Stimulated activated naive CD8-positive, alpha-beta T cell treated with anti-CD3 and anti-CD28 coated beads, Interleukin-15, Interleukin-2, amounts not matched to agents 100 ng/mL and 50 ng/mL, for 24 hours (primary cell): ENCODE measurements at regions not wholly inside any gene's neighbourhood (a gene's known extent, or its start where the extent isn't known, plus 50 kb on each side); places are given as distances from the start of the nearest gene placed in this dataset.

Experiments used
- H3K27ac Mint-ChIP-seq: one replicate; pipeline ENCODE4 v1.8.0; 2021; ENCODE audit warnings: mild to moderate bottlenecking, mixed read lengths
- H3K27me3 Mint-ChIP-seq: one replicate; pipeline ENCODE4 v1.8.0; 2021; ENCODE audit warnings: mixed read lengths
- H3K36me3 Mint-ChIP-seq: one replicate; pipeline ENCODE4 v1.8.0; 2021; ENCODE audit warnings: low read depth, mixed read lengths
- H3K4me1 Mint-ChIP-seq: one replicate; pipeline ENCODE4 v1.8.0; 2021; ENCODE audit warnings: low read depth, mixed read lengths
- H3K4me3 Mint-ChIP-seq: one replicate; pipeline ENCODE4 v1.8.0; 2021; ENCODE audit warnings: mild to moderate bottlenecking, mixed read lengths
- H3K9me3 Mint-ChIP-seq: one replicate; pipeline ENCODE4 v1.8.0; 2021; ENCODE audit warnings: mixed read lengths

GRCh38 chr10:29839826-29840515, 205.2 kb upstream of the SVIL start:
- Mint-ChIP-seq H3K4me1 (no peaks in the 10 kb centered on the region), H3K9me3 (peaks cover 2% of the 10 kb centered on the region), H3K36me3 (no peaks in the 10 kb centered on the region), H3K27ac (no peak overlapping the region), H3K27me3 (no peaks in the 10 kb centered on the region), H3K4me3 (no peak overlapping the region)

- no peaks in the 10 kb centered on the region for H3K9me3 Mint-ChIP-seq
- H3K27me3 Mint-ChIP-seq, result no peaks in the 10 kb centered on the region
- H3K27ac Mint-ChIP-seq, result no peak overlapping the region
- H3K4me1 Mint-ChIP-seq, result no peaks in the 10 kb centered on the region
- H3K4me3 Mint-ChIP-seq, result no peak overlapping the region
- H3K36me3 Mint-ChIP-seq, result no peaks in the 10 kb centered on the region
These were observed 203.8 kb upstream of the SVIL start for GRCh38 chr10:29838539-29838938.

GRCh38 chr10:29837586-29837985, 202.8 kb upstream of the SVIL start:
- no peaks in the 10 kb centered on the region for H3K36me3 Mint-ChIP-seq
- H3K27me3 Mint-ChIP-seq, result no peaks in the 10 kb centered on the region
- no peak overlapping the region for H3K4me3 Mint-ChIP-seq
- H3K4me1 Mint-ChIP-seq, result no peaks in the 10 kb centered on the region
- H3K27ac Mint-ChIP-seq, result no peak overlapping the region
- H3K9me3 Mint-ChIP-seq, result no peaks in the 10 kb centered on the region

GRCh38 chr10:29836396-29836795, 201.6 kb upstream of the SVIL start:
- Mint-ChIP-seq H3K4me1 (no peaks in the 10 kb centered on the region), H3K27me3 (no peaks in the 10 kb centered on the region), H3K4me3 (no peak overlapping the region), H3K36me3 (no peaks in the 10 kb centered on the region), H3K27ac (no peak overlapping the region), H3K9me3 (no peaks in the 10 kb centered on the region)

- Mint-ChIP-seq H3K27ac (no peak overlapping the region), H3K27me3 (no peaks in the 10 kb centered on the region), H3K4me1 (no peaks in the 10 kb centered on the region), H3K4me3 (no peak overlapping the region), H3K9me3 (no peaks in the 10 kb centered on the region), H3K36me3 (no peaks in the 10 kb centered on the region)
These were observed 200.3 kb upstream of the SVIL start for GRCh38 chr10:29835055-29835454.

GRCh38 chr10:29830531-29831512, 196.1 kb upstream of the SVIL start:
- Mint-ChIP-seq H3K9me3 (peaks cover 8% of the 10 kb centered on the region), H3K4me1 (no peaks in the 10 kb centered on the region), H3K36me3 (no peaks in the 10 kb centered on the region), H3K27ac (no peak overlapping the region), H3K4me3 (no peak overlapping the region), H3K27me3 (no peaks in the 10 kb centered on the region)

GRCh38 chr10:29829776-29830175, 195.0 kb upstream of the SVIL start:
- no peak overlapping the region for H3K27ac Mint-ChIP-seq
- no peaks in the 10 kb centered on the region for H3K36me3 Mint-ChIP-seq
- peaks cover 8% of the 10 kb centered on the region for H3K9me3 Mint-ChIP-seq
- H3K27me3 Mint-ChIP-seq, result no peaks in the 10 kb centered on the region
- H3K4me3 Mint-ChIP-seq, result no peak overlapping the region
- H3K4me1 Mint-ChIP-seq, result no peaks in the 10 kb centered on the region

GRCh38 chr10:29828956-29829355, 194.2 kb upstream of the SVIL start:
- Mint-ChIP-seq H3K4me3 (no peak overlapping the region), H3K27me3 (no peaks in the 10 kb centered on the region), H3K9me3 (peaks cover 8% of the 10 kb centered on the region), H3K27ac (no peak overlapping the region), H3K36me3 (no peaks in the 10 kb centered on the region), H3K4me1 (no peaks in the 10 kb centered on the region)

- Mint-ChIP-seq H3K27me3 (no peaks in the 10 kb centered on the region), H3K36me3 (no peaks in the 10 kb centered on the region), H3K4me1 (no peaks in the 10 kb centered on the region), H3K9me3 (peaks cover 8% of the 10 kb centered on the region), H3K27ac (no peak overlapping the region), H3K4me3 (no peak overlapping the region)
These were observed 193.7 kb upstream of the SVIL start for GRCh38 chr10:29828440-29828894.

- Mint-ChIP-seq H3K9me3 (peaks cover 8% of the 10 kb centered on the region), H3K27ac (no peak overlapping the region), H3K27me3 (no peaks in the 10 kb centered on the region), H3K4me1 (no peaks in the 10 kb centered on the region), H3K36me3 (no peaks in the 10 kb centered on the region), H3K4me3 (no peak overlapping the region)
These were observed 192.7 kb upstream of the SVIL start for GRCh38 chr10:29827512-29827911.

GRCh38 chr10:29826801-29827450, 192.2 kb upstream of the SVIL start:
- Mint-ChIP-seq H3K4me3 (no peak overlapping the region), H3K36me3 (no peaks in the 10 kb centered on the region), H3K4me1 (no peaks in the 10 kb centered on the region), H3K9me3 (peaks cover 8% of the 10 kb centered on the region), H3K27ac (no peak overlapping the region), H3K27me3 (no peaks in the 10 kb centered on the region)

GRCh38 chr10:29826221-29826620, 191.4 kb upstream of the SVIL start:
- Mint-ChIP-seq H3K4me1 (no peaks in the 10 kb centered on the region), H3K36me3 (no peaks in the 10 kb centered on the region), H3K27ac (no peak overlapping the region), H3K27me3 (no peaks in the 10 kb centered on the region), H3K4me3 (no peak overlapping the region), H3K9me3 (peaks cover 8% of the 10 kb centered on the region)

GRCh38 chr10:29823553-29824080, 188.8 kb upstream of the SVIL start:
- Mint-ChIP-seq H3K4me1 (no peaks in the 10 kb centered on the region), H3K27ac (no peak overlapping the region), H3K27me3 (no peaks in the 10 kb centered on the region), H3K9me3 (no peaks in the 10 kb centered on the region), H3K4me3 (no peak overlapping the region), H3K36me3 (no peaks in the 10 kb centered on the region)

GRCh38 chr10:29820890-29821461, 186.2 kb upstream of the SVIL start:
- H3K9me3 Mint-ChIP-seq, result no peaks in the 10 kb centered on the region
- H3K36me3 Mint-ChIP-seq, result no peaks in the 10 kb centered on the region
- H3K4me1 Mint-ChIP-seq, result no peaks in the 10 kb centered on the region
- H3K27ac Mint-ChIP-seq, result no peak overlapping the region
- H3K4me3 Mint-ChIP-seq, result no peak overlapping the region
- no peaks in the 10 kb centered on the region for H3K27me3 Mint-ChIP-seq
